ENCODE measurements at regions not wholly inside any gene's neighbourhood (a gene's known extent, or its start where the extent isn't known, plus 50 kb on each side); places are given as distances from the start of the nearest gene placed in this dataset.

- TF ChIP-seq CTCF (conservative IDR thresholded peaks at IDR 0.05; ENCODE audit: low read depth, low read length), result no peak
- no peak for TF ChIP-seq EZH2 (IDR thresholded peaks at IDR 0.05; ENCODE audit: low read length, unreplicated experiment)
- TF ChIP-seq EZH2phosphoT487 (IDR thresholded peaks at IDR 0.05; ENCODE audit: borderline replicate concordance, low read length), result no peak
Observed at GRCh38 chr11:80655834-80656233, 1215.0 kb upstream of the TENM4 start.

Measured in PC-3 (cell line).